ENCODE measurements at regions not wholly inside any gene's neighbourhood (a gene's known extent, or its start where the extent isn't known, plus 50 kb on each side); places are given as distances from the start of the nearest gene placed in this dataset.
A peak's percentile ranks its signal among the peaks of the same experiment; 100 is the strongest.

DNA sequence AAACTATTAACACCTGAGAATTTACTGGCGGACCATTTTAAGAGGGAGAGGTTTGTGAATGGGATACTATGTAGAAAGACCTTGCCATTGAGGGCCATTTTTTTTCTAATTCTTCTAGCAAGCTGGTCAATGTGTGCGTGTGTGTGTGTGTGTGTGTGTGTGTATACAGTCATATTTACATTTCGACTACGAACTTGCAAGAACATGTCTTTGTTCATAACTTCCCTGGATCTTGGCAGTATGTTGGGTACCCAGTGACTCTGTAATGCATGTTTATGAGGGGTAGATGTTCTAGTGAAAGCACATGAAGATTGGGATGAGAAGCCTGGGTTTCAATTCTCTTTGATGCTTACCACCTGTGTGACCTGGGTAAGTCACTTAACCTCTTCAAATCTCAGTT lies 133.6 kb downstream of the UBE2E3 start:
- no peak for DNase-seq (ENCODE audit: low read depth in 2 of 2)

DNA sequence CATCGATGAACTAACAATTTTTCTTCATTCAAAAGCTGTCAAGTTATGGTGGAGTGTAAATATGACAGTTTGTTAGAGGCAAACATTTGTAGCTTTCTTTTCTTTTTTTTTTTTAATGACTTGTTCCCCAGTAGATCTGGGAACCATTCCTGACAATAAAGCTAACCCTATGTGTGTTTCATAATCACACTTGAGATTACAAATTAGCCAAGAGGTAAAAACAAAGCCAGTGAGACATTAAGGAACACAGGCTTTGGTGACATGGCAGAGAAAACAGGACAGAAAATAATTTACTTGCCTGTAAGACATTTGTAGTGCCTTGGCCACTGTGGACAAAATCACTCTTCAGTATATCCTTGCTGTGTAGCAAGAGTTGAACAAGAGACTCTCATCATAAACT lies 135.9 kb downstream of the UBE2E3 start:
- no peak for DNase-seq (ENCODE audit: low read depth in 2 of 2)

DNA sequence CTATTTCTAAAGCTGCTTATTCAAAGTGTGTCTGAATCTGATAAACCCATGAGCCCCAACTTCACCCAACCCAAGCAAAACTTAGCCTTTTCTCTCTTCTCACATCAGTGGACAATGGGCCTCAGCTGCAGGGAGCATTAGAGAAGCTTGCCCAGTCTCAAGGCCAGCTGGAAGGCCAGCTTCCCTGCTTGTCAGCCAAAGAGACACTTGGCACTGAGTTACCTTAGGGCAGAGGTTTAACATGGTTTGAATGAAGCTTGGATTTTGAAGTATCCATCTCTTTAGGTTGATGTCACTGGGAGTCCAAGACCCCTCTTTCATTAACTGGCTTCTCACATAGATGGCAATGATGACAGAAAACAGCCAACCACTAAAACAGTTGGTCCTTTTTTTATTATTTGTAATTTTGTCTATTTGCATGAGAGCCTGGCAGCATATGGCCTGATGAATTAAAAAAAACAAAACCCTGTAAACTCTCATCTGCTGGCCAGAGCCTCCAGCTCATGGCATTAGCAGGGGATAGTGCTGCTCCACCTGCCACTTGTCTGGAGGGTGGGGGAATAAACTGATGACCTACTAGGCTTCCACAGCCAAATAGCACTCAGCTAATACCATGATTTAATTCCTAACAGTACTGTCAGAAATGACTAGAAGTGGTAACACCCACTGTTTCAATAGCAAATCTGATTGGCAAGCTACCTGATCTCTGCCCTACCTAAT lies 137.0 kb downstream of the UBE2E3 start:
- DNase-seq (ENCODE audit: low read depth in 2 of 2), result no peak

DNA sequence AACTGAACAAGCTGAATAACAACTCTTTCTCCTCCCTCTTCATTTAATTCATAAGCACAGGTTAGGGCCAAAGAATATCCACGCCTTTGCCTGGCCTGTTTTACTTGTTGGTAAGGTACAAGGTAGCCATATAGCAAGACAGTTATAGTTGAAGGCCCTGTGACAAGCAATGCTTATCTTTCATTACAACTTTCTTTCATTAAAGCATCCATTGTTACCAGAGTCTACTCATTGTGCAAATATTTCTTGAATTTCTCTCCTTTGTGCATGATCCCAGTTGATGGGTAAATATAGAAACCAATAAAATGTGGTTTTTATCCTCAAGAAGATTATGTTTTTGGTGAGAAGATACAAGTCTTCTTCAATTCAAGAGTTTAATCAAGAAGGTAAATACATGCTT lies 140.2 kb downstream of the UBE2E3 start:
- DNase-seq (ENCODE audit: low read depth in 2 of 2), result no peak

DNA sequence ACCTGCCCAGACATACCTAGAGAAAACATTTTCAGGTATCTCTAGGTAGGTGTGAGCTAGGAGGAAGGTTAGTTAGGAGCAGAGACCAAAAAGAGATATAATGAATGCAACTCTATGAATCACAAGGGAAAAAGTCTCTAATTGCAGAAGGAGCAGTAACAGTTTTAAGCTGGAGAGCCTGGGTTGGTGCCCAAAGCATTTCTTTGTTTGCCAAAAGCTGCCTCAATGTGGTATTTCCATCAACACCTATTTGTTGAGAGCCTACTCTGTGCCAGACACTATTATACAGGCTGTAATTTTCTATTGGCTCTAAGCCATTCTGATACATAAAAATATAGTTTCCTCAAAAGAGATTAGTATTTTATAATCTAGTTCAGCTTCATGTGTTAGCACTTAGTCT lies 141.6 kb downstream of the UBE2E3 start:
- no peak for DNase-seq (ENCODE audit: low read depth in 2 of 2)

DNA sequence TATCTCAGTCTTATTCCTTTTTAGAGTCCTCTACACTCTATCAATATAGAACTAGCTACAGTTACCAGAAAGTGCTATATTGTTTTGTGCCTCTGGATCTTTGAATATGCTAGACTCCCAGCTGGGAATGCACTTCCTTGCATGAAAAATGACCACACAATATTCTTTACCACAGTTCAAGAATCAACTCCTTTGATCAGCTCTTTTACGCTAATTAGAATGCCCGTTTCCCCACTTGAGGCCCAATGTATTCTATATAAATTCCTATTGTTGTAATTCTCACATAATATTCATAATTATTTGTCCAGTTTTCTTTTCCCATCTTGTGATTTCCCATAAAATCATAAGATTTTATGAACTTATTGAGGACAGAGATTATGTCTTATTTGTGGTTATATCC lies 142.2 kb downstream of the UBE2E3 start:
- no peak for DNase-seq (ENCODE audit: low read depth in 2 of 2)

DNA sequence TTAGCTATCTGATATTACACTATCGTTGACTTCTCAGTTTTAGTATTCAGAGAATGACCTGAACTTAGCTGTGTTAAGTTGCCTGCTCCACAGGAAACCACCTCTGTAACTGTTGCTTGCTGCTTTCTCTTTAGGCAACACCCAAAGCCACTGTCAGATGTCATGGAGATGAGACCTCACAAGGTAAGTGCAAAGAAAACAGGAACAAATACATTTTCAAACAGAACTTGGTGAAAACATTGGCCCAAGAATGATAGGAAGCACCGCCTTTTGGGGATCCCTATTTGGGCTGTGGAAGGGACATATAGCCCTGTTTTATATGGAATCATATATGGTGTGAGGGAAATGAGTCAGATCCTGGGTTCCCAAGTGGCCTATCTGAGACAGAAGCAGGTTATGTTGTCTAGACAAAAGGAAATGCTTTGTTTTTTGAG lies 143.4 kb downstream of the UBE2E3 start:
- peak in 1 of 2 donors; percentile 39 for DNase-seq (ENCODE audit: low read depth in 2 of 2)

DNA sequence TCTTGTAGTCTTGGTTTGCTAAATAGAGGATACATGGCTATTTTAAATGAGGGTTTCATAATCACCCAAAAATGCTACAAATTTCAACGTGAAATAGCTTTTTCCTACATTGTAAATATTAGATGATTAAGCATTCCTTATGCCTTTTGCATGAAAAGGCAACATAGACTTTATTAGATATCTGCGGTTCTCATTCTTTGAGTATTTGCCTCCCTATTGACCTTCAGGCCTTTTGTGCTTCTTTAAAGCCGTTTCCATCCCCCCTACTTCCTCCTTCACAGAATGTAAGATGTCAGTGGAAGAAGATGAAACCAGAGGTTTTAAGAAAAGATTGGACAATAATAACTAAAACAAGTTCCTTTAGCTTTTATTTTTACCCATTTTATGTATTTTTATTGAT lies 144.1 kb downstream of the UBE2E3 start:
- DNase-seq (ENCODE audit: low read depth in 2 of 2), result peak in 1 of 2 donors; percentile 31

DNA sequence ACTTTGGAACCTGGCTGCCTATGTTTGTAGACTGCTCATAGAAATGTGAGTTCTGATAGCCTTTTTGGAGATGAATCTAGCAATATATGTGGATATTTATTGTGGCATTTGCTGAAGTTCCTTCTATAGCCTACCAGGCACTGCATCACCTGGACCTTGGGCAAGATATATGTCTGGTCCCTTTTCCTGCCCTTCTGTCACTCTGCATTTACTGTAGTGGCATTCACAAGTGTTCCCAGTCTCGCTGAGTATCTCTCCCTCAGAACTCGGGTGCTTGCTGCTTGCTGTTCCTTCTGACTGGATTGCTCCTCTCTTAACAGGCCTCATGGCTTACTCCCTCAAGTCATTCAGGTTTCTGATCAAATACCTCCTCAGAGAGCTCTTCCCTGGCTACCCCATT lies 145.0 kb downstream of the UBE2E3 start:
- DNase-seq (ENCODE audit: low read depth in 2 of 2), result no peak

DNA sequence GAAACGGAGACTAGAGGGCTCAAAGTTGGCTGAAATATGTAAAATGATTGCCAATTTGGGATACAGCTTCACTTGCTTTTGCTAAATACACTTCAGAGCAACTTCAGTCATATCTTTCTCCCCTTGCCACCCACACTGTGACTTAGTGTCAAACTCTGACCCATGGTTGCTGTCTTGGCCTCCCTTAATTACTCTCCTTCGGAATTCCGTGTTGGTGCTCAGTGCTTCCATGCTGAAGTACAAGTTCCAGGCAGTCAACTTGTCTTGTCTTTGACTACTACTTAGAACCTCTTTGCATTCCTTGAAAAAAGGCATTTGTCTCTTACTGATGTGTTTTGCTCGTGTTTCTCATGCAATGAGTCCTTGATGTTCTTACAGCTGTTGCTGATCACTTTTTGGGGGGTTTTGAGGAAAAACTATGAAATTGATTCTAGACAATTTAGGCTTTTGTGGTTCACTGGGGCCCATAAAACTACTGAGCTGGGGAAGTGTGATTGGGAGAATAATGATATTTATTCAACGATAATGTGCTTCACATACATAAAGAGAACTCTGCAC lies 146.0 kb downstream of the UBE2E3 start:
- no peak for DNase-seq (ENCODE audit: low read depth in 2 of 2)

DNA sequence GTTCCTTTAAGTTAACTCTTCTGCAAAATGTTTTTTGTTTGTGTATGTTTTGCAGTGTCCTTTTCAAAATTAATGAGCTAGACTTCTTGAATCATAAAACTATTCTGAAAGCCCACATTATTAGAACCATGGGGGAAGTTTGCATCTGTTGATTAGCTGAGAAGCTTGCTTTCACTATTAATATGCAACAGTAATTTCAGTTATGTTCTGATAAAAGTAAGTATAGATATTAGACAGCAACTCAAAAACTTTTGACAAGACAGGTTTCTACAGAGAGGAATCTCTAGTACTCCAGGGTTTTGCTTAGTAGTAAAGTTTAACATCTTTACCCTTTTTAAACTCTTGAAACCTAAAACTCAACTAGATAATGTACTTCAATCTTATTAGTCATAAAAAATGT lies 147.8 kb downstream of the UBE2E3 start:
- DNase-seq (ENCODE audit: low read depth in 2 of 2), result no peak

DNA sequence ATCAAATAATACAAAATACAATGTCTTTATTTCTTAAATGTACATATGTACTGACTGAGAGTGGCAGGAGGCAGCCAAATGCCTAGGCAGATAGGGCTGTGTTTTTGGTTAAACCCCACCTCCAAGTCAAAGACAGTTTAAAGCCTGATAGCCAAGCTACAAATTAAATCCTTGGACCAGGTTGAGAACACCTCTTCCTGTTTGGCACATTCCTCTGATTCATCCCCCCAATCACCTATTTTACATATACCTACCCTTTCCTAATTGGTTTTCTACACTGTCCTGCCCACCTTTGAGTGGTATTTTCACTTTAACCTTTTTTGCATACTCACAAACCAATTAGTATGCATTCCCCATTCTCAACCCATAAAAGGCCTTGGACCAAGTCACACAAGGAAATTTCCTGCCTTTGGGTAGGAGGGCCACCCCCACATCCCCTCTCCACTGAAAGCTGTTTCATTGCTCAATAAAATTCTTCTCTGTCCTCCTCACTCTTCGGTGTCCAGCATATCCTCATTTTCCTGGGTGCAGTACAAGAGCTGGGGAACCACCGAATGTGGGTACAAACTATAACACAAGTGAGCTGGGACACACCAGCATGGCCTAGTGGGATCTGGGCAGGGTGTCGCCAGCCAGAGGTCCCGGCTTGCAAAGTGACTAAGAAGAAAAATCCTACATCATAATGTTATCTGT lies 149.1 kb downstream of the UBE2E3 start:
- DNase-seq (ENCODE audit: low read depth in 2 of 2), result no peak

DNA sequence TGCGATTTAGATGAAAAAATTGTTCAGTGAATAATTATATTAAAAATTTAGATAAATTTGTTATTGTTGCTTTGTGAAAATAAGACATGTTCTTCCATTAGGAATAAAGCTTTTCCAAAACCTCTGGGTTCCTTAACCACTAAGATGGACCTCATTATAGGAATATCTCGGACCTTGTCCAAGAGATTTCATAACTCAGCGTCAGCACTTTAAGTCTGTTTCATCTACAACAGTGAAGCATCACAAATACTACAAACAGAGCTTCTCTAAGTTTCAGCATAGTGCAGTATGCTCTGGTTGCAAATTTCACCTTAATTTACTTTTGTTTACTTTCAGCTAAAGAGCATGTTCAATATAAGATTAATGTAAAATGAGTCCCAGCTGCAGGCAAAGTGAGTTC lies 150.3 kb downstream of the UBE2E3 start:
- DNase-seq (ENCODE audit: low read depth in 2 of 2), result no peak

DNA sequence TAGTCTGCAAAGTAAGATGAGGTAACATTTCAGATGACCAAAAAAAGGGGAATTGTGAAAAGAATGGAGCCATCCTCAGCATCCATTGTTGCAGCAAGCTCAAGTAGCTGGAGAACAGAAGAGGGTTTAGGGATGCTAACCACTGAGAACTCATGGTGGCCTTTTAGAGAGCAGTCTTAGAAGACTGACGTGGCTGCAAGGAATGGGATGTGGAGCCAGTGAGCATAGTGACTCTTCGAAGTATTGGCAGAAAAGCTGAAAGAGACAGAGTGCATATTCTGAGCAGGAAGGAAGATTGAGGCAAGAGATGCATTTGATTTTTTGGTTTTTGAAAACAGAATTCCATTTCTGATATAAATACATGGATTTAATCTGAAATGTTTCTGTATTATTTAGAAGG lies 151.2 kb downstream of the UBE2E3 start:
- DNase-seq (ENCODE audit: low read depth in 2 of 2), result no peak

DNA sequence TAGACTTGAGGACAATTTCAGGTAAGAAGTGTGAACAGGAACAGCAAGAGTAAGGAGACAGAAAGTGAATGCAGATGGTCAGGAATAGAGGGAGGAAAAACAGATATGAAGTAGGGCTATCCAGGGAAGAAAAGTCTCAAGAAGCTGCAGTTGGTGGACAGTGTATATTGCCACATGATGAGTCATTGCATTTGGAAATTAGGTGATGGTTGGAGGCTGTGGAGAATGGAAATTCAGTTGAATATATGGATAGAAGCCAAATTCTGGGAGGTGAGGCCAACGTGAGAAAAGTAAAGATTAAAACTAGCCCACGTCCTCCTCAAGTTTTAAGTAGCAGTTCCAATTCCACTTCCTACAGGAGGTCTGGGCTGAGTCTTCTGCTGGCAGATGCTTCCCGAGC lies 158.4 kb downstream of the UBE2E3 start:
- DNase-seq (ENCODE audit: low read depth in 2 of 2), result no peak

DNA sequence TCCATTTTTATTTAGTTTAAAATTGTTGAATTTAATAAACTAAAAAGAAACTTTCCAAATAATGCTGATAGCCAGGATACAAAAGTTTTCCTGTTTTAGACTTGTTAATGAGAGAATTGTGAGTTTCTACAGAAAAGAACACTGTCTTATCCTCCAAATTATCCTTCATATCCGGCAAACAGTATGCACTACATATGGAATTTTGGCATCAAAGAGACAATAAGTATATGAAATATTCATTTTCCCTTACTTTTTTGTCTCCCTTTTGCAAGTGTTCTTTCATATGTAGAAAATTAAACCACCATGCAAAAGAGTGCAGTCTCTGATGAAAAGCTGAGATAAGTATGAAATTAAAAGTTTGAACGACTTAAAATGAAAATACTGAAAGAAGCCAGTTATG lies 159.4 kb downstream of the UBE2E3 start:
- no peak for DNase-seq (ENCODE audit: low read depth in 2 of 2)

DNA sequence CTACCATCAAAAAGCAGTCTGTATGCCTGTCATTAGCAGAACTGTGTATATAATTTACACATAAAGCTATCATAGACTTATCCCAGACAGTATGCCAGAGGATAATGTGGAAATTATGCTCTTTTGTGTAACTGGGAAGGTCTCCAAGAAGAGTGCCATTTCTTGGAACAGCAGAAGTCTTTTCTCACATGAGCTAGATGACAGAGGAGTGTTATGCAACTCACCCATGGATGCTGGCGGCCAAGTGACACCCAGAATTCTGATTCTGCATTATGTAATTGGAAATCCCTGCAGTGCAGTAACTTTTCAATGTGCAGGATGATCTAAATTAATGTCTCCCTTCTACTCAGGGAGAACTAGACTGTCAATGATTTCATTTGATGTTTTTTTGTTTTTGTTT lies 160.0 kb downstream of the UBE2E3 start:
- DNase-seq (ENCODE audit: low read depth in 2 of 2), result no peak

DNA sequence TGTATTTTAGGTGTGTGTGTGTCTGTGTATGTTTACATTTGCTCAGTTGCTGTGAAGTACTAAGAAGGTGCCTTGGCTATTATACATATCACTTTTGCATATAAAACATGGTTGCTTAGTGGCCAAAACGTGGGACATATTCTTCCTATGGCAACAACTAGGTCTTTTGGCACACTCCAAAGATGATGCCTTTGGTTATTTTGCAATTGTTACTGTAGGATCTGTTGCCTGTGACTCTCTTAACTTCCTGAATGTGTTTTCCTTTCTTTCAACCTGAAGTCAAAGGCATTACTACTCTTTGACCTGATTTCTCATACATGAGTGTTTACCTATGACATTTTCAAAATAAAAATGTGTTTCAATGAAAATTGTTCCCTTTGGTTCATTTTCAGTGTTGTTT lies 160.5 kb downstream of the UBE2E3 start:
- DNase-seq (ENCODE audit: low read depth in 2 of 2), result no peak

DNA sequence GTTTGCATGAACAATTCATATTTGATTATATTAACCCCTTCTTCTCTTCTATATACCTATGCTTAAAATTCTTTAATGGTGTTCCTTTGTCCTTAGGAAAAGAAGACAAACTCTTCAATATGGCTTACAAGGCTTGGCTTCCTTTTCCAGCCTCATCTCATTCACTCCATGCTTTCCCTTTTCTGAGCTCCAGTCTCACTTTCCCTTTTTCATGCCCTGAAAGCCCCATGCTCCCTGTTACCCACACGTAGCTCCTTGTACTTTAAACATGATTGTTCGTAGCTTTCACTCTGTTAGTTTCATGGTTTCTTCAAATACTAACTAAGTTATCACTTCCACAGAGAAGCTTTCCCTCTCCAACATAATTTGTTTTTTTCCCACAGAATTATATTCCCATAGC lies 161.3 kb downstream of the UBE2E3 start:
- no peak for DNase-seq (ENCODE audit: low read depth in 2 of 2)

DNA sequence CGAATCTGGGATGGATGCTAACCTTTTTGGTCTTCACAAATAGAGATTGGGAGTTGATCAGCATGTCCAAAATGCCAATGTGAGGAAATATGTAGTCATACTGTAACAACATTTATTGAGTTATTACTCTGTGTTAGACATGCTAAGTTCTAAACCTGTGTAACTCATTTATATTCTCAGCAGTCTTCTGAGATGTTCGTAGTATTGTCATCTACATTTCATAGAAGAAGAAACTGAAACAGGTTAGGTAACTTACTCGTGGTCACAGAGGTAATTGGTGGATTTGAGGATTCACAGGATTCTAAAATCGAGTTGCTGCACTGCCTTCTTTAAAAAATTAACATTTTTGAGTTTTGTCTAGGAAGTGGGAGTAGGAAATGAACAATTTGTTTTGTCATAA lies 162.1 kb downstream of the UBE2E3 start:
- no peak for DNase-seq (ENCODE audit: low read depth in 2 of 2)

DNA sequence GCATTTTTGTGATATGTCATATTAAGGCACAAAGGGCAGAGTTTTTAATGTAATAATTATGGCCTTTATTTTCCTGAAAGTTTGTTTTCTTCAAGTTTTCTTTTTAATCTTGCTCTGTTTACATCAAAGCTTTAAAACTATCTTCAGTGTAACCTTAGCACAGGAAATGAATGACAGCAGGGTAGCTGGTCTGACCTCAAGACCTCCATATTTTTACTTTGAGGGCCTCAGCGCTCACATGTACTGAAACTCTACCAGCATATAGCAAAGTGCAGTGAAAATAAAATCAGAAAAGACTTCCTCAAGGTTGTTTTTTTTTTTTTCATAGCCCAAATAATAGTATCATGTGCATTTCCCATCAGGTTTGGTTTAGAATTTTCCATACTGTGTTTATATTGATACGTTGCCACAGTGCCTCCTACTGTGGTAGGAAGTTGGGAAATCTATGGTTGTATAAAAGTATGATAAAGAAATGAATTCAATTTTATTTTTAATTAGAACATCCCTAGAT lies 163.4 kb downstream of the UBE2E3 start:
- no peak for DNase-seq (ENCODE audit: low read depth in 2 of 2)

DNA sequence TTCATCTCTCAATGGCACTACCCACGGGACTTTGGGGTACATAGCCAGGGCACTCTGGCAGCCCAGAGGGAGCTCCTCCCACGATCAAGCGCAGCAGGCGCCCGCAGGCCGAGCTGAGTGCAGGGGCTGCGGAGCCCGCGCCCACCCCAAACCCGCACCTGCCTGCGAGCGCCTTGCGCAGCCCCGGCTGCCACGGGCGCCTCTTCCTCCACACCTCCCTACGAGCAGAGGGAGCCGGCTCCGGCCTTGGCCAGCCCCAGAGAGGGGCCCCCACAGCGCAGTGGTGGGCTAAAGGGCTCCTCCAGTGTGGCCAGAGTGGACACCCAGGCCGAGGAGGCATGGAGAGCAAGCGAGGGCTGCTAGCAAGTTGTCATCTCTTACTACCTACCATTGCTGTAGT lies 165.2 kb downstream of the UBE2E3 start:
- no peak for DNase-seq (ENCODE audit: low read depth in 2 of 2)

DNA sequence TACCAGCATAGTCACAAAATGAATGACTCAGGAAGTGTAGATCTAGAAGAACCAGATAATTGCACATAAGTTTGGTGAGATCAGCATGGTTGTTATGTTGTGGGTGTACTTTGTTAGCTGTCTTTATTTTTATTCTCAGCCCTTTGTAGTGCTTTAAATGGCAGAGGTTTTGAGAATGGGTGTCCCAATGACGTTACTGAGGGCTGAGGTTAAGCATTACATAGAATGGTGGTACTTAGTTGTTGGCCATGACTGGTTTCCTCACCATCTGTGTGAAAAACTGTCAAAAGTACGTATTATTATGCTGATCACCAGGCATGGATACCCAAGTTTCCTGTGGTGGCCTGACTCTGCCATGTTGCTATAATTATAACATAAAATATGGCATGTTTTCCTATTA lies 165.8 kb downstream of the UBE2E3 start:
- no peak for DNase-seq (ENCODE audit: low read depth in 2 of 2)

All from lung microvascular endothelial cell (primary cell).